HEK293 (cell line): ENCODE measurements at regions not wholly inside any gene's neighbourhood (a gene's known extent, or its start where the extent isn't known, plus 50 kb on each side); places are given as distances from the start of the nearest gene placed in this dataset.

Experiments
- ATF2 ChIP-seq: fragments of 450-650 bp; formaldehyde crosslinking; IDR thresholded peaks from 2 replicates; pipeline ENCODE4 v1.5.1; 2016; ENCODE audit warnings: missing biosample characterization, missing genetic modification characterization, low read depth
- CTCF ChIP-seq: fragments of 450-650 bp; formaldehyde crosslinking; IDR thresholded peaks from 2 replicates; pipeline ENCODE4 v1.5.1; 2016; ENCODE audit warnings: missing biosample characterization, missing genetic modification characterization
- ZBTB10 ChIP-seq: fragments of 450-650 bp; formaldehyde crosslinking; IDR thresholded peaks from 2 replicates; pipeline ENCODE4 v1.5.1; 2016; ENCODE audit warnings: missing biosample characterization, missing genetic modification characterization
- ZNF175 ChIP-seq: fragments of 450-650 bp; formaldehyde crosslinking; IDR thresholded peaks from 2 replicates; pipeline ENCODE4 v1.5.1; 2016; ENCODE audit warnings: missing biosample characterization, missing genetic modification characterization
- ZNF530 ChIP-seq: fragments of 450-650 bp; formaldehyde crosslinking; IDR thresholded peaks from 2 replicates; pipeline ENCODE4 v1.5.1; 2016; ENCODE audit warnings: low read depth, missing biosample characterization, missing genetic modification characterization
- ZNF626 ChIP-seq: fragments of 450-650 bp; sonication (Bioruptor Pico); formaldehyde crosslinking; IDR thresholded peaks from 2 replicates; pipeline ENCODE4 v1.5.1; 2018; ENCODE audit warnings: missing biosample characterization, missing genetic modification characterization, inconsistent platforms

GRCh38 chr6:21739838-21740237 lies 146.3 kb downstream of the SOX4 start:
- no peak for TF ChIP-seq CTCF
- TF ChIP-seq ZNF530: no peak
- no peak for TF ChIP-seq ZNF175 (tag by site-specific recombination)
- TF ChIP-seq ATF2 (tag by site-specific recombination): no peak
- TF ChIP-seq ZBTB10 (tag by site-specific recombination): no peak
- TF ChIP-seq ZNF626 (tag by site-specific recombination): no peak
